Endothelial cell of umbilical vein (primary cell): ENCODE measurements at regions not wholly inside any gene's neighbourhood (a gene's known extent, or its start where the extent isn't known, plus 50 kb on each side); places are given as distances from the start of the nearest gene placed in this dataset.

Experiments
- BruUV-seq: library from RNA; stranded (reverse); fragments of 400-500 nt; replicated peaks from 2 replicates; lab custom pipeline; 2021; lab: Mats Ljungman, UMichigan
- CTCF ChIA-PET: fragments of 300-600, 350-600 bp; sonication (Branson Sonifier 250); formaldehyde crosslinking; loops from one replicate; lab custom pipeline; 2021; ENCODE audit warnings: antibody characterized with exemption, inconsistent platforms; lab: Charles Lee
- POLR2A ChIA-PET: fragments of 300-600, 350-600 bp; sonication (Branson Sonifier 250); formaldehyde crosslinking; loops from one replicate; lab custom pipeline; 2021; ENCODE audit warnings: antibody characterized with exemption, inconsistent platforms; lab: Charles Lee
- DNase-seq: peaks from one replicate; pipeline ENCODE4 v3.0.0-alpha.2; 2011; ENCODE audit warnings: low read depth, low spot score
- FAIRE-seq: peaks from 2 replicates; lab custom pipeline; 2011; peaks lifted over from hg19 to GRCh38; lab: Jason Lieb, UNC
- H2AFZ ChIP-seq: 2 replicates; pipeline ENCODE4 v1.6.0; 2012; ENCODE audit warnings: low read depth, low read length, control low read depth, inconsistent platforms
- H3K27ac ChIP-seq: 2 replicates; pipeline ENCODE4 v1.5.1; 2011; ENCODE audit warnings: low read depth, mild to moderate bottlenecking, control low read depth, low read length, moderate library complexity; ENCODE audit not compliant: insufficient read depth
- H3K27me3 ChIP-seq, 2 experiments: 2 replicates each; pipeline versions ENCODE4 v1.6.0 to v1.6.1; 2011; ENCODE audit warnings: low read length in 2 of 2, mixed read lengths in 1 of 2; ENCODE audit not compliant: control insufficient read depth in 2 of 2, insufficient read depth in 2 of 2
- H3K36me3 ChIP-seq, 2 experiments: 2 replicates in 1 of 2; 3 replicates in 1 of 2; pipeline ENCODE4 v1.5.1; 2011; ENCODE audit warnings: low read length in 2 of 2, mild to moderate bottlenecking in 1 of 2, moderate library complexity in 1 of 2; ENCODE audit not compliant: control insufficient read depth in 2 of 2, insufficient read depth in 2 of 2; ENCODE audit errors: extremely low read depth in 1 of 2
- H3K4me1 ChIP-seq: 3 replicates; pipeline ENCODE4 v1.5.1; 2011; ENCODE audit warnings: mild to moderate bottlenecking, low read length; ENCODE audit not compliant: control insufficient read depth, insufficient read depth; ENCODE audit errors: extremely low read depth
- H3K4me2 ChIP-seq: 2 replicates; pipeline ENCODE4 v1.6.1; 2011; ENCODE audit warnings: low read length, control low read depth, mixed read lengths; ENCODE audit not compliant: insufficient read depth
- H3K4me3 ChIP-seq, 3 experiments: fragments of 200-600 bp in 1 of 3; sonication (generic), shearing (Covaris generic) in 1 of 3; replicated peaks in 1 of 3; 2 replicates each; pipeline ENCODE4 v1.5.1; 2011 to 2016; ENCODE audit warnings: control low read depth in 3 of 3, low read length in 3 of 3, mild to moderate bottlenecking in 2 of 3, inconsistent platforms in 1 of 3, low read depth in 1 of 3, moderate library complexity in 1 of 3; ENCODE audit not compliant: insufficient read depth in 1 of 3
- H3K79me2 ChIP-seq: 2 replicates; pipeline ENCODE4 v1.6.0; 2012; ENCODE audit warnings: low read length, inconsistent platforms; ENCODE audit not compliant: control insufficient read depth, insufficient read depth
- H3K9ac ChIP-seq: replicated peaks from 2 replicates; pipeline ENCODE3; 2011; ENCODE audit warnings: low read length, control low read depth; ENCODE audit not compliant: insufficient read depth; ENCODE audit errors: extremely low read depth
- H3K9me1 ChIP-seq: replicated peaks from 3 replicates; pipeline ENCODE4 v1.6.0; 2011; ENCODE audit warnings: mild to moderate bottlenecking, low read length; ENCODE audit not compliant: control insufficient read depth, insufficient read depth; ENCODE audit errors: extremely low read depth
- H3K9me3 ChIP-seq: replicated peaks from 2 replicates; pipeline ENCODE4 v1.5.1; 2012; ENCODE audit warnings: low read length, inconsistent platforms; ENCODE audit not compliant: control insufficient read depth, insufficient read depth
- H4K20me1 ChIP-seq: replicated peaks from 2 replicates; pipeline ENCODE3; 2011; ENCODE audit warnings: mild to moderate bottlenecking, low read length; ENCODE audit not compliant: control insufficient read depth, insufficient read depth; ENCODE audit errors: extremely low read depth
- EZH2 ChIP-seq: IDR thresholded peaks from 2 replicates; pipeline ENCODE4 v1.6.1; 2012; ENCODE audit warnings: borderline replicate concordance, low read depth, mild to moderate bottlenecking, moderate library complexity, low read length, inconsistent platforms; ENCODE audit not compliant: severe bottlenecking
- FOS ChIP-seq: IDR thresholded peaks from 2 replicates; pipeline ENCODE4 v1.6.1; 2011; ENCODE audit warnings: mild to moderate bottlenecking, low read length, moderate library complexity, borderline replicate concordance; ENCODE audit not compliant: insufficient read depth
- GATA2 ChIP-seq: IDR thresholded peaks from 2 replicates; pipeline ENCODE4 v1.7.0; 2011; ENCODE audit warnings: low read depth, mild to moderate bottlenecking, moderate library complexity, mixed read lengths, low read length; ENCODE audit not compliant: insufficient read length, insufficient read depth
- JUN ChIP-seq: IDR thresholded peaks from 2 replicates; pipeline ENCODE4 v1.6.1; 2011; ENCODE audit warnings: borderline replicate concordance, low read depth; ENCODE audit not compliant: insufficient read length, insufficient read depth
- MYC ChIP-seq: IDR thresholded peaks from one replicate; pipeline ENCODE4 v1.6.1; 2011; ENCODE audit warnings: mild to moderate bottlenecking, low read depth, low read length
- POLR2A ChIP-seq: IDR thresholded peaks from 2 replicates; pipeline ENCODE4 v1.6.1; 2012; ENCODE audit warnings: low read depth, mild to moderate bottlenecking, control low read depth, low read length
- POLR2AphosphoS5 ChIP-seq: IDR thresholded peaks from 2 replicates; pipeline ENCODE4 v1.6.1; 2012; ENCODE audit warnings: low read depth, mild to moderate bottlenecking, control low read depth, low read length, moderate library complexity; ENCODE audit not compliant: insufficient read depth
- dilution Hi-C: fragments of 300-500 bp; cut with MboI; formaldehyde crosslinking; loops from one replicate; pipeline ENCODE4 v1.15.0; 2019; ENCODE audit warnings: low sequenced_read_pairs; ENCODE audit not compliant: extremely low pct_ligation_motif_present
- intact Hi-C: fragments of 100-400 bp; cut with micrococcal nuclease; formaldehyde crosslinking; loops from one replicate; pipeline ENCODE4 v1.10.0; 2022
- TF ChIP-seq, protein P1 (sequence below), 2 donors: IDR thresholded peaks; 1 replicate in 1 of 2; 2 replicates in 1 of 2; pipeline ENCODE4 v1.5.1; 2011; ENCODE audit warnings: low read length in 2 of 2, mild to moderate bottlenecking in 2 of 2, moderate library complexity in 2 of 2, control low read depth in 1 of 2, inconsistent platforms in 1 of 2, low read depth in 1 of 2; ENCODE audit not compliant: insufficient read depth in 1 of 2; ENCODE audit errors: extremely low read depth in 1 of 2
- TF ChIP-seq, protein P2 (sequence below): IDR thresholded peaks from 2 replicates; pipeline ENCODE4 v1.6.1; 2011; ENCODE audit not compliant: insufficient read depth, insufficient read length

DNA sequence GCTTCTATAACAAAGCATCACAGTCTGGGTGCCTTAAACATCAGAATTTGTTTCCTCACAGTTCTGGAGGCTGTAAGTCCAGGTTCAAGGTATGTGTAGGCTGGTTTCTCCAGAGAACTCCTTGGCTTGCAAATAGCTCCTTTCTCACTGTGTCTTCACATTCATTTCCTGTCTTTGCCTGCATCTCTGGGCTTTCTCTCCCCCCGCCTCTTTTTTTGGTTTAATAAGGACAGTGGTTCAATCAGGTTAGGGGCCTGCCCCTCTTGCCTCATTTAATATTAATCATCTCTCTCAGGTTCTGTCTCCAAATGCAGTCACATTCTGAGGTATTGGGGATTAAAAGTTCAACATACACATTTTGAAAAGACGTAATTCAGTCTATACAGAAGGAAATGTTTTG lies 225.5 kb upstream of the ATP10B start:
- Histone ChIP-seq H3K9ac (no peak overlapping the region), H3K9me1 (no peaks in the 10 kb centered on the region), H3K4me1 (no peaks in the 10 kb centered on the region), H3K36me3 (no peaks in the 10 kb centered on the region), H3K4me3 (no peak overlapping the region), H3K27me3 (no peaks in the 10 kb centered on the region), H2AFZ (no peak overlapping the region), H4K20me1 (no peaks in the 10 kb centered on the region), H3K79me2 (no peaks in the 10 kb centered on the region), H3K9me3 (no peaks in the 10 kb centered on the region), H3K4me2 (no peak overlapping the region), H3K27ac (no peak overlapping the region)
- ChIA-PET POLR2A (no interaction called here), CTCF (no interaction called here)
- dilution Hi-C loops: no loop called here
- intact Hi-C loops: no loop called here
- DNase-seq: no peak
- TF ChIP-seq MYC (no peak), JUN (no peak), GATA2 (no peak), EZH2 (no peak), POLR2AphosphoS5 (no peak), POLR2A (no peak), FOS (no peak)
- TF ChIP-seq, protein P1, sequence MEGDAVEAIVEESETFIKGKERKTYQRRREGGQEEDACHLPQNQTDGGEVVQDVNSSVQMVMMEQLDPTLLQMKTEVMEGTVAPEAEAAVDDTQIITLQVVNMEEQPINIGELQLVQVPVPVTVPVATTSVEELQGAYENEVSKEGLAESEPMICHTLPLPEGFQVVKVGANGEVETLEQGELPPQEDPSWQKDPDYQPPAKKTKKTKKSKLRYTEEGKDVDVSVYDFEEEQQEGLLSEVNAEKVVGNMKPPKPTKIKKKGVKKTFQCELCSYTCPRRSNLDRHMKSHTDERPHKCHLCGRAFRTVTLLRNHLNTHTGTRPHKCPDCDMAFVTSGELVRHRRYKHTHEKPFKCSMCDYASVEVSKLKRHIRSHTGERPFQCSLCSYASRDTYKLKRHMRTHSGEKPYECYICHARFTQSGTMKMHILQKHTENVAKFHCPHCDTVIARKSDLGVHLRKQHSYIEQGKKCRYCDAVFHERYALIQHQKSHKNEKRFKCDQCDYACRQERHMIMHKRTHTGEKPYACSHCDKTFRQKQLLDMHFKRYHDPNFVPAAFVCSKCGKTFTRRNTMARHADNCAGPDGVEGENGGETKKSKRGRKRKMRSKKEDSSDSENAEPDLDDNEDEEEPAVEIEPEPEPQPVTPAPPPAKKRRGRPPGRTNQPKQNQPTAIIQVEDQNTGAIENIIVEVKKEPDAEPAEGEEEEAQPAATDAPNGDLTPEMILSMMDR (IDR thresholded peaks at IDR 0.05; ENCODE audit: extremely low read depth in 1 of 2, insufficient read depth in 1 of 2, low read depth in 1 of 2, low read length in 2 of 2): no peak
- TF ChIP-seq, protein P2, sequence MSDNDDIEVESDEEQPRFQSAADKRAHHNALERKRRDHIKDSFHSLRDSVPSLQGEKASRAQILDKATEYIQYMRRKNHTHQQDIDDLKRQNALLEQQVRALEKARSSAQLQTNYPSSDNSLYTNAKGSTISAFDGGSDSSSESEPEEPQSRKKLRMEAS: no peak
- FAIRE-seq: no peak
- BruUV-seq: no TSS peak
